Kidney epithelial cell (primary cell): ENCODE measurements at regions not wholly inside any gene's neighbourhood (a gene's known extent, or its start where the extent isn't known, plus 50 kb on each side); places are given as distances from the start of the nearest gene placed in this dataset.

Source experiments
- DNase-seq: peaks from one replicate; pipeline ENCODE4 v3.0.0-alpha.2; 2010; ENCODE audit warnings: low read depth
- H3K27me3 ChIP-seq: 2 replicates; pipeline ENCODE4 v1.6.0; 2011; ENCODE audit warnings: low read length; ENCODE audit not compliant: control insufficient read depth, insufficient read depth
- H3K36me3 ChIP-seq: 2 replicates; pipeline ENCODE4 v1.5.1; 2011; ENCODE audit warnings: low read length; ENCODE audit not compliant: control insufficient read depth, insufficient read depth
- H3K4me3 ChIP-seq: 2 replicates; pipeline ENCODE4 v1.5.1; 2011; ENCODE audit warnings: low read depth, mild to moderate bottlenecking, control low read depth, low read length
- TF ChIP-seq, protein P1 (sequence below): IDR thresholded peaks from 2 replicates; pipeline ENCODE4 v1.5.1; 2011; ENCODE audit warnings: mild to moderate bottlenecking, moderate library complexity, low read length, control low read depth, inconsistent platforms; ENCODE audit not compliant: insufficient read depth, poor library complexity, severe bottlenecking

DNA sequence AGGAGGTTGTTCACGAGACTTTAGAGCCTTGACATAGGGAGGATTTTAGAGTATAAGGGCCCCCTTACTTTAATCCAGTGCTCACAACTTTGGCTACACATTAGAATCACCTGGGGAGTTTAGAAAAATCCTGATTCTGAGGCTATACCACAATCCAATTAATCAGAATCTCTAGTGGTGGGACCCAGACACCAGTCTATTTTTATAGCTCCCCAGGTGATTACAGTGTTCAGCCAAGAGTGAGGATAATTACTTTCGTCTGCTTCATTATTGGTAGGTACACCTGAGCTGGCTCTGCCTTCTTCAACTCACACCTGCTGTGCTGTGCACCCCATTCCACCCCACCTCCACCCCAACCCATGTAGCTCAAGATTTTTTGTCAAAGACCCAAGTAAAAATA, 141.3 kb upstream of the EPB41L4A start:
- DNase-seq = no peak
- H3K27me3 ChIP-seq = no peaks in the 10 kb centered on the region
- H3K36me3 ChIP-seq = no peaks in the 10 kb centered on the region
- TF ChIP-seq, protein P1, sequence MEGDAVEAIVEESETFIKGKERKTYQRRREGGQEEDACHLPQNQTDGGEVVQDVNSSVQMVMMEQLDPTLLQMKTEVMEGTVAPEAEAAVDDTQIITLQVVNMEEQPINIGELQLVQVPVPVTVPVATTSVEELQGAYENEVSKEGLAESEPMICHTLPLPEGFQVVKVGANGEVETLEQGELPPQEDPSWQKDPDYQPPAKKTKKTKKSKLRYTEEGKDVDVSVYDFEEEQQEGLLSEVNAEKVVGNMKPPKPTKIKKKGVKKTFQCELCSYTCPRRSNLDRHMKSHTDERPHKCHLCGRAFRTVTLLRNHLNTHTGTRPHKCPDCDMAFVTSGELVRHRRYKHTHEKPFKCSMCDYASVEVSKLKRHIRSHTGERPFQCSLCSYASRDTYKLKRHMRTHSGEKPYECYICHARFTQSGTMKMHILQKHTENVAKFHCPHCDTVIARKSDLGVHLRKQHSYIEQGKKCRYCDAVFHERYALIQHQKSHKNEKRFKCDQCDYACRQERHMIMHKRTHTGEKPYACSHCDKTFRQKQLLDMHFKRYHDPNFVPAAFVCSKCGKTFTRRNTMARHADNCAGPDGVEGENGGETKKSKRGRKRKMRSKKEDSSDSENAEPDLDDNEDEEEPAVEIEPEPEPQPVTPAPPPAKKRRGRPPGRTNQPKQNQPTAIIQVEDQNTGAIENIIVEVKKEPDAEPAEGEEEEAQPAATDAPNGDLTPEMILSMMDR = no peak
- H3K4me3 ChIP-seq = no peak overlapping the region

DNA sequence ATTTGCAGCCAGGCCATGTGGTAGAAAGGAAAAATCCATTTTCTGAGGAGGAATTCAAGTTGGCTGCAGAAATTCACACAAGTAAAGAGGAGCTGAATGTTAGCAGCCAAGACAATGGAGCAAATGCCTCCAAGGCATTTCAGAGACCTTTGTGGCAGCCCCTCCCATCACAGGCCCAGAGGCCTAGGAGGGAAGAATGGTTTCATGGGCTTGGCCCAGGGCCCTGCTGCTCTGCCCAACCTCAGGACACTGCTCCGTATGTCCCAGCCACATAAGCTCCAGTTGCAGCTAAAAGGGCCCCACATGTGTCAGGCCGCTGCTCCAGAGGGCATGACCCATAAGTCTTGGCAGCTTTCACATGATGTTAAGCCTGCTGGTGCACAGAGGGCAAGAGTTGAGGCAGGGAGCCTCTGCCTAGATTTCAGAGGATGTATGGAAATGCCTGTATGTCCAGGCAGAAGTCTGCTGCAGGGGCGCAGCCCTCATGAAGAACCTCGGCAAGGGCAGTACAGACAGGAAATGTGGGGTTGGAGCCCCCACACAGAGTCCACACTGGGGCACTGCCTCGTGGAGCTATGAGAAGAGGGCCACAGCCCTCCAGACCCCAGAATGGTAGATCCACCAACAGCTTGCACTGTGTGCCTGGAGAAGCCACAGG, 144.2 kb upstream of the EPB41L4A start:
- Histone ChIP-seq H3K36me3 (no peaks in the 10 kb centered on the region), H3K27me3 (no peaks in the 10 kb centered on the region), H3K4me3 (no peak overlapping the region)
- DNase-seq = no peak
- TF ChIP-seq, protein P1 = no peak

DNA sequence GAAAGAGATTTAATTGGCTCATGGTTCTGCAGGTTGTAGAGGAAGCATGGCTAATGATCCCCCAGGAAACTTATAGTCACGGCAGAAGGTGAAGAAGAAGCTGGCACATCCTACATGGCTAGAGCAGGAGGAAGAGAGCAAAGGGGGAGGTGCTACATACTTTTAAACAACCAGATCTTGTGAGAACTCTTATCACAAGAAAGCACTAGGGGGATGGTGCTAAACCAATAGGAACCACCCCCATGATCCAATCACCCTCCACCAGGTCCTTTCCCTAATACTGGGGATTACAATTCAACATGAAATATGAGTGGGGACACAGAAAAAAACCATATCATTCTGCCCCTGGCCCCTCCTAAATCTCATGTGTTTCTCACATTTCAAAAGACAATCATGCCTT, 147.2 kb upstream of the EPB41L4A start:
- H3K4me3 ChIP-seq = no peak overlapping the region
- TF ChIP-seq, protein P1 = no peak
- no peak for DNase-seq
- H3K27me3 ChIP-seq = no peaks in the 10 kb centered on the region
- no peaks in the 10 kb centered on the region for H3K36me3 ChIP-seq

DNA sequence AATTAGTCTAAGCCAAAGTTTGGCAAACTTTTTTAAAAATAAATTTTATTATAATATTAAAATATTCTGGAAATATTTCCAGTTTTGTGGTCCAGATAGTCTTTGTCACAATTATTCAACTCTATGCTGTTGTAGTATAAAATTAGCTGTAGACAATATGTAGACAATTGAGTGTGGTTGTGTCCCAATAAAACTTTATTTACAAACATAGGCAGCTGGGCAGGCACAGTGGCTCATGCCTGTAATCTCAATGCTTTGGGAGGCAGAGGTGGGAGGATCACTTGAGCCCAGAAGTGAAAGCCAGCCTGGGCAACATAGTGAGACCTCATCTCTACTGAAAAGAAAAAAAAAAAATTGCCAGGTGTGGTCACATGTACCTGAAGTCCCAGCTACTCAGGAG, 150.5 kb upstream of the EPB41L4A start:
- DNase-seq = no peak
- H3K4me3 ChIP-seq = no peak overlapping the region
- no peaks in the 10 kb centered on the region for H3K36me3 ChIP-seq
- no peaks in the 10 kb centered on the region for H3K27me3 ChIP-seq
- TF ChIP-seq, protein P1 = no peak

DNA sequence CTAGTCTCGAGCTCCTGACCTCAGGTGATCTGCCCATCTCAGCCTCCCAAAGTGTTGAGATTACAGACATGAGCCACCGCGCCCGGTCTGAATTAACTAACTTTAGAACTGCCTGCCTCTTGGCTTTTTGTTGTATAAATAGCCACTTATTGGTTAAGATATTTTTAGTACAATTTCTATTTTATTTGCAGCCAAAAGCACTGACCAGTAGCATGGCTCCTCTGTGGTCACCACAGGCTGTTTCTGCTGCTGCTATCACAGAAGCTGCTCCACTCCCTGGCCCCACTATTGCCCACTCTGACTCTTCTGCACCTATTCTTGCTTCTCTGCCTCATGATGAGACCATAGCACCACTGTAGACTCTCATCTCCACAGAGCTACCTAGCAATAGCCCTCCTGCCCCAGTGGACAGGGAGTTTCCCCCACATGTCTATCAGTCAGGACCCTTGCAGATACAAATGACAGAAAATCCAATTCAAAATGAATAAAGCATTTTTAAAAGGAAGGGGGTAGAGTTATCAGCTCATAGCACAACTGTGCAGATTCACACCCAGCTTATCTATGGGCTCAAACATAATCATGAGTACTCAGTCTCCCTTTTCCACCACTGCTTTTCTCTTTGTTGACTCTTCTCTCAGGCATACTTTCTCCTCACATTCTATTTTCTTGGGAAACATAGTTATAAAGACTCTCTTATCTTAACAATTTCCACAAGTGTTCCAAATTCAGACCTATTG, 151.8 kb upstream of the EPB41L4A start:
- DNase-seq = no peak
- no peaks in the 10 kb centered on the region for H3K27me3 ChIP-seq
- H3K4me3 ChIP-seq = no peak overlapping the region
- TF ChIP-seq, protein P1 = no peak
- no peaks in the 10 kb centered on the region for H3K36me3 ChIP-seq

DNA sequence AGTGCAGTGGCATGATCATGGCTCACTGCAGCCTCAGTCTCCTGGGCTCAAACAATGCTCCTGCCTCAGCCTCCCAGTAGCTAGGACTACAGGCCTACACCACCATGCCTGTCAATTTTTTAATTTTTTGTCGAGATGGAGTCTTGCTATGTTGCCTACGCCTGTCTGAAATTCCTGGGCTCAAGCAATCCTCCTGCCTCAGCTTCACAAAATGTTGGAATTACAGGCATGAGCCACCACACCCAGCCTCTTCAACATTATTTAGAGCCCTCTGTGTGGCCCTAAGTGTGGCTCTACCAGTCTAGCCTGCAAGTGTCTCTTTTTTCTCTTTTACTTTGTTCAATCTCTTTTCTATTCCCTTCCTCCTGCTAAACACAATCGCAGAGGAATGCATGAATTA, 154.4 kb upstream of the EPB41L4A start:
- TF ChIP-seq, protein P1 = no peak

More for the DNA sequence above, 154.4 kb upstream of the EPB41L4A start:
- Histone ChIP-seq H3K27me3 (no peaks in the 10 kb centered on the region), H3K4me3 (no peak overlapping the region), H3K36me3 (no peaks in the 10 kb centered on the region)
- no peak for DNase-seq
